HFF-Myc (cell line): ENCODE measurements at regions not wholly inside any gene's neighbourhood (a gene's known extent, or its start where the extent isn't known, plus 50 kb on each side); places are given as distances from the start of the nearest gene placed in this dataset.

Source experiments
- DNase-seq: peaks from one replicate; pipeline ENCODE4 v3.0.0-alpha.2; 2011; ENCODE audit warnings: low read depth; ENCODE audit errors: extremely low read depth
- H3K4me3 ChIP-seq: replicated peaks from 2 replicates; pipeline ENCODE4 v1.5.1; 2011; ENCODE audit warnings: low read depth, mild to moderate bottlenecking, control low read depth, low read length
- CTCF ChIP-seq: IDR thresholded peaks from 2 replicates; pipeline ENCODE4 v1.5.1; 2012; ENCODE audit warnings: mild to moderate bottlenecking, low read depth, low read length, control low read depth; ENCODE audit errors: missing control alignments

- DNase-seq, result no peak
- no peak overlapping the region for H3K4me3 ChIP-seq
- TF ChIP-seq CTCF, result no peak
Observed at GRCh38 chr5:89133129-89133528, 250.1 kb upstream of the MEF2C start.

- no peak for DNase-seq
- no peak for TF ChIP-seq CTCF
- no peak overlapping the region for H3K4me3 ChIP-seq
Observed at GRCh38 chr5:89130851-89131250, 247.9 kb upstream of the MEF2C start.

DNA sequence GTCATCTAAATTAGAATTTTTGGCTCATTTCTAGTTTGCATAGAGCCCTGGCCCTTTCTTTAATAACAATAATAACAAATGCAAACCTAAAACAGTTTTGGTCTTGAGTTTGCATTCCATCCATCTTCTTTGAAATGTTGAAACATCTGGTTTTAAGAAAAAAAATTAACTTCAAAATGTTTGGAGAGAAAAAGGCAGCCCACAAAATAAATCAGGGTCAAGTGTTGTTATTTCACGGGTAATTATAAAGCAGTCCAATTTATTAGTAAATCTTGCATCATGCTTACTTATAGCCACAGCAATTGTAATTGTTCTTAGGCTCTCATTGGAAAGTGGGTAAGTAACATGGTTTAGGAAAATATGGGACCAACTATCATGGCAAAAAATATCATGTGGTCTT is 247.0 kb upstream of the MEF2C start:
- H3K4me3 ChIP-seq, result no peak overlapping the region
- DNase-seq, result no peak
- TF ChIP-seq CTCF, result no peak

DNA sequence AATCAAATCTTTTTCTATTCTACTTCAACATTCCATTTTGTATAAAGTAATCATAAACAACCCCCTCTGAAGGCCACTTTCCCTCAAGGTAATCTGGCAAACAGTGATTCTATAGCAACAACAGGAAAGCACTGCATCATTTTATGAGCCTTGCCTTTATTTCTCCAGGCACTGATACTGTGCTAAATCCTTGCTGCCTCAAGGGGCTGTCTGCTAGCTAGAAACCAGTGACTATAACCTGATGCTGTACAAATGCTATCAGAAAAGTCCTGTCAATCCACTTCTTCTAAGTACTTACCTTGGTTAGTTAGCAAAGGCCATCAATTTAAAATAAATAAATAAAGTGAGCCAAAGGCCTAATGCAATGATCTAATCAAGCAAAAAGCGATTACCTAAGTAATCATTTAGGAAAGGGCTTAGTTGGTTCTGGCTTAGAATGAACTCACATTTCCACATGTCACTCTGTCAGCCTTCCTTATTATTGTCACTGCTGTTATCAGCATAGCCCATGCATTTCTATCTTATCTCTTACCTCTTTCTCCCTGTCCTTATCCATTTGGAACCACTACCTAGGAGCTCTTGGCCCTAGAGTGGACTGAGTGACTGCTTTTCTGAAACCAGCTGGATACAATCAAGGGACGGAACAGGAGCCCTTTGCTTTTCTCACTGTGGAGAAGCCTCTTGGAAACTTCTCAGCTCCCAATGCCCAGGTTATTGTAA is 246.1 kb upstream of the MEF2C start:
- H3K4me3 ChIP-seq, result no peak overlapping the region
- no peak for TF ChIP-seq CTCF
- no peak for DNase-seq

DNA sequence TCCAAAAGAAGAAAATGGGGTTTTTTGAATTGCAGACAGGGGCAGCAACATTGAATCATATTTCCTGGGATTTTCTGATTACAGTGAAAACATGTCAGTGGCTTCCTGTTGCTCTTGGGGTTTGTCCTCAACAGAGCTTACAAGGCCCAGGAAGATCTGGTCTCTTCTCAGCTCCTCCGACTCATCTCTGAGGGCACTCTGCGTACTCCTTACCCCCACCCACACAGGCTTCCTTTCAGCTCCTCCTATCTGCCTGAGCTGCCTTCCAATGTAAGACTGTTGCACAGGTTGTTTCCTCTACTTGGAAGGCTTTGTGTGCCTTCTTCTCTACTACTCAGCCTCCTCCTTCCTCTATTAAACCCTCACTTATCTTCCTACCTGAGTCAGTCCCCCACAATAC is 245.1 kb upstream of the MEF2C start:
- DNase-seq, result no peak
- H3K4me3 ChIP-seq, result no peak overlapping the region
- TF ChIP-seq CTCF, result no peak

GRCh38 chr5:89127191-89127590 is 244.2 kb upstream of the MEF2C start:
- no peak overlapping the region for H3K4me3 ChIP-seq
- no peak for TF ChIP-seq CTCF
- no peak for DNase-seq

DNA sequence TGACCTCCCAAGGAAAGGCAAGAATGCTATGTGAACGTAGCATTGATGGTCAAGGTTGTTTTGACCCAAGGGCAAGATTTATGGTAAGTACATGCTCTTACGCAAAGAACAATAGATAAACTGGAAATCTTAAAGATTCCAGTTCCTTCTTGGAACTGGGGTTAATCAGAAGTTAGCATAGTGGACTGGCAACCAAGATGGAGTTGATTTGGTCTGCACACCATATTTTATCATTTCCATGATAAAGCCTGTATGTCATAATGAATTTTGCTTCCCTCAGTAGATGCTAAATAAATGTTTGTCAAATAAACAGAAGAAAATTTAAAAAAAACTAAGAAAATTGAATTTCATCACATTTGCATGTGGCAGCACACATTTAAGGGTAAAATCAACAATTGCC is 242.4 kb upstream of the MEF2C start:
- TF ChIP-seq CTCF, result no peak
- H3K4me3 ChIP-seq, result no peak overlapping the region
- DNase-seq, result no peak
